H9 (cell line): ENCODE measurements at regions not wholly inside any gene's neighbourhood (a gene's known extent, or its start where the extent isn't known, plus 50 kb on each side); places are given as distances from the start of the nearest gene placed in this dataset.

ENCODE experiments used
- DNase-seq: peaks from one replicate; pipeline ENCODE4 v3.0.0-alpha.2; 2017
- H2AFZ ChIP-seq: one replicate; pipeline ENCODE4 v1.6.1; 2013; ENCODE audit warnings: mild to moderate bottlenecking, low read length, control low read depth, moderate library complexity
- H2AK5ac ChIP-seq: 2 replicates; pipeline ENCODE4 v1.6.1; 2013; ENCODE audit warnings: low read length, control low read depth, mixed read lengths; ENCODE audit not compliant: insufficient read length
- H2BK120ac ChIP-seq: one replicate; pipeline ENCODE4 v1.6.1; 2013; ENCODE audit warnings: low read depth, mild to moderate bottlenecking, low read length, control low read depth, inconsistent platforms; ENCODE audit not compliant: poor library complexity, severe bottlenecking
- H2BK12ac ChIP-seq: 2 replicates; pipeline ENCODE4 v1.6.1; 2013; ENCODE audit warnings: low read length, control low read depth, mixed read lengths, low read depth; ENCODE audit not compliant: insufficient read length
- H2BK15ac ChIP-seq: 2 replicates; pipeline ENCODE4 v1.6.1; 2013; ENCODE audit warnings: low read depth, low read length, control low read depth
- H2BK20ac ChIP-seq: one replicate; pipeline ENCODE4 v1.6.1; 2013; ENCODE audit warnings: low read depth, mild to moderate bottlenecking, low read length, control low read depth, inconsistent platforms; ENCODE audit not compliant: poor library complexity, severe bottlenecking
- H2BK5ac ChIP-seq: 2 replicates; pipeline ENCODE4 v1.6.1; 2013; ENCODE audit warnings: low read length, control low read depth, mixed read lengths; ENCODE audit not compliant: insufficient read length
- H3K14ac ChIP-seq: 2 replicates; pipeline ENCODE4 v1.6.1; 2013; ENCODE audit warnings: low read length, control low read depth; ENCODE audit not compliant: insufficient read depth
- H3K18ac ChIP-seq: 2 replicates; pipeline ENCODE4 v1.6.1; 2013; ENCODE audit warnings: low read depth, mild to moderate bottlenecking, mixed read lengths, low read length, control low read depth; ENCODE audit not compliant: insufficient read length
- H3K23ac ChIP-seq: 2 replicates; pipeline ENCODE4 v1.6.1; 2013; ENCODE audit warnings: low read length, control low read depth, mixed read lengths, low read depth; ENCODE audit not compliant: insufficient read length
- H3K23me2 ChIP-seq: 2 replicates; pipeline ENCODE4 v1.6.1; 2013; ENCODE audit warnings: low read depth, mild to moderate bottlenecking, mixed read lengths, low read length, control low read depth; ENCODE audit not compliant: insufficient read length, poor library complexity, severe bottlenecking
- H3K27ac ChIP-seq: 2 replicates; pipeline ENCODE4 v1.5.1; 2013; ENCODE audit warnings: low read length, control low read depth, mixed read lengths, low read depth; ENCODE audit not compliant: insufficient read length
- H3K27me3 ChIP-seq: 2 replicates; pipeline ENCODE4 v1.6.1; 2013; ENCODE audit warnings: low read length, control low read depth, inconsistent platforms; ENCODE audit not compliant: insufficient read depth
- H3K4ac ChIP-seq: 2 replicates; pipeline ENCODE4 v1.6.1; 2013; ENCODE audit warnings: low read depth, mild to moderate bottlenecking, control low read depth, inconsistent platforms, low read length, moderate library complexity
- H3K4me1 ChIP-seq: 2 replicates; pipeline ENCODE4 v1.6.1; 2013; ENCODE audit warnings: low read length, control low read depth, inconsistent platforms; ENCODE audit not compliant: insufficient read depth
- H3K4me2 ChIP-seq: 2 replicates; pipeline ENCODE4 v1.6.1; 2013; ENCODE audit warnings: low read length, control low read depth, mixed read lengths; ENCODE audit not compliant: insufficient read length, insufficient read depth
- H3K56ac ChIP-seq: 2 replicates; pipeline ENCODE4 v1.6.1; 2013; ENCODE audit warnings: low read depth, mild to moderate bottlenecking, mixed read lengths, low read length, control low read depth; ENCODE audit not compliant: insufficient read length
- H3K79me1 ChIP-seq: 2 replicates; pipeline ENCODE4 v1.6.1; 2013; ENCODE audit warnings: low read depth, mild to moderate bottlenecking, moderate library complexity, low read length, control low read depth, inconsistent platforms; ENCODE audit not compliant: insufficient read depth, poor library complexity, severe bottlenecking
- H3K79me2 ChIP-seq: 2 replicates; pipeline ENCODE4 v1.6.1; 2013; ENCODE audit warnings: low read length, control low read depth, inconsistent platforms; ENCODE audit not compliant: insufficient read depth
- H3K9ac ChIP-seq: 2 replicates; pipeline ENCODE4 v1.6.1; 2013; ENCODE audit warnings: low read length, control low read depth, mixed read lengths; ENCODE audit not compliant: insufficient read length; ENCODE audit errors: extremely low read depth
- H3K9me3 ChIP-seq: one replicate; pipeline ENCODE4 v1.6.1; 2013; ENCODE audit warnings: low read depth, low read length, inconsistent platforms; ENCODE audit not compliant: control insufficient read depth
- H3T11ph ChIP-seq: one replicate; pipeline ENCODE4 v1.6.1; 2013; ENCODE audit warnings: mild to moderate bottlenecking, low read length, control low read depth, inconsistent platforms
- H4K20me1 ChIP-seq: one replicate; pipeline ENCODE4 v1.6.1; 2013; ENCODE audit not compliant: control insufficient read depth, insufficient read length, insufficient read depth
- H4K5ac ChIP-seq: 2 replicates; pipeline ENCODE4 v1.6.1; 2013; ENCODE audit warnings: low read depth, mild to moderate bottlenecking, mixed read lengths, low read length, control low read depth; ENCODE audit not compliant: insufficient read length
- H4K8ac ChIP-seq: replicated peaks from 2 replicates; pipeline ENCODE4 v1.6.1; 2013; ENCODE audit warnings: low read length, control low read depth, mixed read lengths, low read depth; ENCODE audit not compliant: insufficient read length
- H4K91ac ChIP-seq: 2 replicates; pipeline ENCODE4 v1.6.1; 2013; ENCODE audit warnings: low read depth, mild to moderate bottlenecking, moderate library complexity, mixed read lengths, low read length, control low read depth; ENCODE audit not compliant: insufficient read length
- H3K27ac Mint-ChIP-seq, 3 experiments: 2 replicates in 2 of 3; 3 replicates in 1 of 3; pipeline ENCODE4 v1.8.0; 2020 to 2021; ENCODE audit warnings: mixed read lengths in 3 of 3, mild to moderate bottlenecking in 1 of 3, moderate library complexity in 1 of 3
- H3K27me3 Mint-ChIP-seq: 2 replicates; pipeline ENCODE4 v1.8.0; 2021; ENCODE audit warnings: low read depth, mild to moderate bottlenecking, moderate library complexity, mixed read lengths
- H3K36me3 Mint-ChIP-seq, 3 experiments: 2 replicates in 2 of 3; 3 replicates in 1 of 3; pipeline ENCODE4 v1.8.0; 2020 to 2021; ENCODE audit warnings: low read depth in 3 of 3, mixed read lengths in 3 of 3; ENCODE audit not compliant: insufficient read depth in 1 of 3
- H3K4me1 Mint-ChIP-seq, 2 experiments: 2 replicates each; pipeline ENCODE4 v1.8.0; 2020; ENCODE audit warnings: mixed read lengths in 2 of 2
- H3K4me3 Mint-ChIP-seq, 2 experiments: 2 replicates in 1 of 2; 3 replicates in 1 of 2; pipeline ENCODE4 v1.8.0; 2020 to 2021; ENCODE audit warnings: mild to moderate bottlenecking in 2 of 2, mixed read lengths in 2 of 2, moderate library complexity in 1 of 2
- H3K9me3 Mint-ChIP-seq, 2 experiments: 2 replicates in 1 of 2; 3 replicates in 1 of 2; pipeline ENCODE4 v1.8.0; 2020; ENCODE audit warnings: mild to moderate bottlenecking in 2 of 2, mixed read lengths in 2 of 2, moderate library complexity in 1 of 2
- CTCF ChIP-seq: fragments of 200-600 bp; sonication (generic); conservative IDR thresholded peaks from 3 replicates; pipeline ENCODE4 v1.8.0; 2021; ENCODE audit warnings: antibody characterized with exemption, mild to moderate bottlenecking
- WGBS: extraction: QIAGEN DNeasy Blood & Tissue Kit; methylation state at CpG from one replicate; pipeline ENCODE4 v1.1.7; 2013; ENCODE audit warnings: missing lambda C conversion rate, low lambda C conversion rate, mixed read lengths; ENCODE audit not compliant: insufficient read length; ENCODE audit errors: extremely low coverage; 5-methylcytosine and 5-hydroxymethylcytosine counted together

GRCh38 chr5:81830596-81830995 lies 79.7 kb upstream of the SSBP2 start:
- H2BK15ac ChIP-seq: no peak overlapping the region
- Mint-ChIP-seq H3K27ac (no peak overlapping the region), H3K4me1 (peaks cover 2 to 3% of the 10 kb centered on the region in 2 experiments; a peak in 2 of 4 replicates), H3K9me3 (no peaks in the 10 kb centered on the region), H3K27me3 (no peaks in the 10 kb centered on the region), H3K36me3 (no peaks in the 10 kb centered on the region), H3K4me3 (no peak overlapping the region)
- no peaks in the 10 kb centered on the region for H3K79me1 ChIP-seq
- H3K9me3 ChIP-seq: no peaks in the 10 kb centered on the region
- H2BK20ac ChIP-seq: no peak overlapping the region
- H3K27ac ChIP-seq: no peak overlapping the region
- no peak overlapping the region for H3K14ac ChIP-seq
- H3K23me2 ChIP-seq: no peaks in the 10 kb centered on the region
- H3K56ac ChIP-seq: no peak overlapping the region
- TF ChIP-seq CTCF: no peak
- H2BK120ac ChIP-seq: no peak overlapping the region
- H3T11ph ChIP-seq: no peak overlapping the region
- no peak overlapping the region for H4K5ac ChIP-seq
- no peak overlapping the region for H2BK5ac ChIP-seq
- no peaks in the 10 kb centered on the region for H3K79me2 ChIP-seq
- no peak overlapping the region for H3K9ac ChIP-seq
- H3K23ac ChIP-seq: no peak overlapping the region
- no peak overlapping the region for H2BK12ac ChIP-seq
- H3K4me1 ChIP-seq: no peaks in the 10 kb centered on the region
- H2AFZ ChIP-seq: no peak overlapping the region
- DNase-seq: no peak
- H4K8ac ChIP-seq: no peak overlapping the region
- no peaks in the 10 kb centered on the region; the same call in 1 of the 2 replicates for H3K27me3 ChIP-seq
- H3K18ac ChIP-seq: no peak overlapping the region
- H3K4ac ChIP-seq: no peak overlapping the region
- no peak overlapping the region for H4K91ac ChIP-seq
- no peak overlapping the region for H2AK5ac ChIP-seq
- no CpG with 5 or more reads among the region's 2 CpGs for WGBS
- no peak overlapping the region for H3K4me2 ChIP-seq
- H4K20me1 ChIP-seq: no peaks in the 10 kb centered on the region
